Panc1 (cell line): ENCODE measurements at regions not wholly inside any gene's neighbourhood (a gene's known extent, or its start where the extent isn't known, plus 50 kb on each side); places are given as distances from the start of the nearest gene placed in this dataset.

Experiments used
- CTCF ChIP-seq: fragments of 450-650 bp; IDR thresholded peaks from 2 replicates; pipeline ENCODE4 v1.5.1; 2017; ENCODE audit warnings: mild to moderate bottlenecking
- REST ChIP-seq, 2 experiments: IDR thresholded peaks; 2 replicates each; pipeline ENCODE4 v1.6.1; 2011 to 2012; ENCODE audit warnings: low read depth in 2 of 2, control low read depth in 1 of 2, low read length in 1 of 2, mild to moderate bottlenecking in 1 of 2, moderate library complexity in 1 of 2; ENCODE audit not compliant: insufficient read depth in 1 of 2
- SIN3A ChIP-seq: IDR thresholded peaks from 2 replicates; pipeline ENCODE4 v1.6.1; 2012; ENCODE audit warnings: low read depth, mild to moderate bottlenecking, low read length, moderate library complexity, borderline replicate concordance; ENCODE audit not compliant: insufficient read depth

GRCh38 chr6:148037496-148037895 lies 305.1 kb upstream of the SASH1 start:
- no peak for TF ChIP-seq REST (IDR thresholded peaks at IDR 0.05; ENCODE audit: insufficient read depth in 1 of 2, low read depth in 2 of 2, low read length in 1 of 2)
- TF ChIP-seq CTCF = no peak
- TF ChIP-seq SIN3A = no peak
